HG02798 (cell line): ENCODE measurements at regions not wholly inside any gene's neighbourhood (a gene's known extent, or its start where the extent isn't known, plus 50 kb on each side); places are given as distances from the start of the nearest gene placed in this dataset.

Experiments used
- ATAC-seq: cut with Tn5 transposase; IDR thresholded peaks from one replicate; pipeline ENCODE4 v1.9.1; 2021; ENCODE audit warnings: mild to moderate bottlenecking; ENCODE audit not compliant: unreplicated experiment, poor library complexity

DNA sequence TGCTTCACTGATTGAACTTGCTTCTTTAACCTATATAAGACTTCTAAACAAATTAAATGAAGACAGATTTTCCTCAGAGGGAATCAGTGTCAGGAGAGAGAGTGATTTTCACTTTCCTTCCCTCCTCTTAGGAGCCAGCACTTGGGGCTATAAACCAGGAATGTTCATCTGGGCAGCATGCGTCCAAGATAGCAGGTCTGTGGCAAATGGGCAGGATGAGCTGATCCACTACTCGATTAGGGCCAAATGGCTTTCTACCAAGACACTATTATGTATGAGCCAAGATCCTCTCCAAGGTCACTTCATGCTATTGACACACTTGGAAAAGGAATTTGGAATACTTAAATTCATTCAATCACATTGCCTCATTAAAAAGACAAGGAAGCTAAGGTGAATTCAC, 203.9 kb upstream of the GRID2 start:
- no peak for ATAC-seq

- ATAC-seq = no peak
Observed at GRCh38 chr4:92100975-92101374, 202.8 kb upstream of the GRID2 start.

GRCh38 chr4:92101737-92102172, 202.0 kb upstream of the GRID2 start:
- no peak for ATAC-seq

GRCh38 chr4:92104506-92104905, 199.3 kb upstream of the GRID2 start:
- ATAC-seq = no peak

DNA sequence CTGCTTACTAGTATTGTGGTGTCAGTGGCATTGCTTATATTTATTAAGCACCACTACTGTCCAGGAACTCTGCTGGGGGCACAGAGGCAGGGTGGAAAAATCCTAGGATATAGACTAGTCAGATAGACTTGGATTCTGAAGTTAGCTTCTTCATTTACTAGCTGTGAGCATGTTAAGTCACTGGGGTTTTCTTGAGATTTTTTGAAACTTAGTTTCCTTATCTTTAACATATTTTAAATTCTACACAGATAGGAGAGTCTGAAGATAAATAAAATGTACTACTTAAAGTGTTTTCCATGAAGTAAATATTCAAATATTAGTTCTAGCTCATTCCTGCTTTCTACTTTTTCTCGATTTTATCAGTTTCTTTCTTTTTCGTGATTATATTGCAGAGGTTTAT, 196.9 kb upstream of the GRID2 start:
- ATAC-seq = no peak

GRCh38 chr4:92111493-92111892, 192.3 kb upstream of the GRID2 start:
- ATAC-seq = no peak

DNA sequence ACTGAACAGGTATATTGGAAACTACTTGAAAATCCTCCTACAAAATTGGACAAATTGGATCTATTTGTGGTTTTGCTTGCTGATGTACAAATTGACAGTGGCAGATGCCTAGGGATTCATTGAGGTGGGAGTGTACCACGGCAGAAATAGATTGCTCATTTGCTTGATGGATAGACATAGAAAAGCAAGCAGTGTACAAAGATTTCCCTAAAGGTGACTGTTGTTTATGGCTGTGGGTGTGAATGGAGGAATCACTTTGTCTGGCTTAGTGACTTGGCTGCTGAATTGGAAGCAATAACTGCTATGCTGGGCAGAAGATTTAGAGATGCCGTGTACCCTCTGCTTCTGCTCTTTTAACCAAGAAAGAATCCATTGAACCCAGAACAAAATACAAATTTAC, 191.0 kb upstream of the GRID2 start:
- no peak for ATAC-seq

GRCh38 chr4:92120810-92121498, 182.8 kb upstream of the GRID2 start:
- no peak for ATAC-seq

DNA sequence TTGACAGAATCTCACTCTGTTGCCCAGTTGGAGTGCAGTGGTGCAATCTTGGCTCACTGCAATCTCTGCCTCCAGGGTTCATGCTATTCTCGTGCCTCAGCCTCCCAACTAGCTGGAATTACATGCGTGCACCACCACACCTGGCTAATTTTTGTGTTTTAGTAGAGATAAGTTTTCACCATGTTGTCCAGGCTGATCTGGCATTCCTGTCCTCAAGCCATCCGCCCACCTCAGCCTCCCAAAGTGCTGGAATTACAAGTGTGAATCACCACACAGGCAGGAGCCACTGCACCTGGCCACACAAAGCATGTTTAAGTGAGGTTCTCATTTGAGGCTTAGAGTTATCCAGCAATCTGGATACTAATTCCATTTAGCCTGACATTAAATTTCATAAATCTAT, 180.9 kb upstream of the GRID2 start:
- ATAC-seq = no peak

DNA sequence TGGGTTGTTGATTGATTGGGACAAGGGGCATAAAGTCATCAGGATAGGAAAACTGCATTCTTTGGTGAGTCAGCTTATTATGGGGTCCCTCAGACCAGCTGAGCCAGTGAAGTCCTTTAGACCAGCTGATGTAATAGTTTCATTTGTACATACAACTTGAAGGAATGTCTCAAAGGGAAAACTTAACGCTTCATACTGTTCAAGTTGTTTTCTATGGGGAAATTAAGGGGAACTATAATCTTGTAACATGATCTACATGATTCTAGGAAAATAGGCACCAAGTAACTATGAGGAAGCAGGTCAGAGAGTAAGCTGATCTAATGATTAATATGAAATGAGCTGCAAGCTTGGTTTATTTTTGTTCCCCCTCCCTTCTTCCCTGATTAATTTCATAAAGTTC, 175.1 kb upstream of the GRID2 start:
- ATAC-seq = no peak

- no peak for ATAC-seq
Observed at GRCh38 chr4:92129408-92129994, 174.3 kb upstream of the GRID2 start.

DNA sequence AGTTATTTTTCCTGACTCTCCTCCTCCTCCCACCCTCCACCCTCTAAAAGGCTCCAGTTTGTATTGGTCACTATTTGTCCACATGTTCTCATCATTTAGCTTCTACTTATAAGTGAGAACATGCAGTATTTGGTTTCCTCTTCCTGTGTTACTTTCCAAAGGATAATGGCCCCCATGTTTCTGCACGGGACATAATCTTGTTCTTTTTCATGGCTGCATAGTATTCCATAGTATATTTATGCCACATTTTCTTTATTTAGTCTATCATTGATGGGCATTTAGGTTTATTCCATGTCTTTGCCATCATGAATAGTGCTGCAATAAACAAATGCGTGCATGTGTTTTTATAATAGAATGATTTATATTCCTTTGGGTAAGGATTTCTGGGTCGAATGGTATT, 167.3 kb upstream of the GRID2 start:
- ATAC-seq = no peak

GRCh38 chr4:92163348-92163747, 140.4 kb upstream of the GRID2 start:
- ATAC-seq = no peak

GRCh38 chr4:92170340-92170739, 133.4 kb upstream of the GRID2 start:
- ATAC-seq = no peak

- ATAC-seq = no peak
Observed at GRCh38 chr4:92172203-92172602, 131.6 kb upstream of the GRID2 start.

DNA sequence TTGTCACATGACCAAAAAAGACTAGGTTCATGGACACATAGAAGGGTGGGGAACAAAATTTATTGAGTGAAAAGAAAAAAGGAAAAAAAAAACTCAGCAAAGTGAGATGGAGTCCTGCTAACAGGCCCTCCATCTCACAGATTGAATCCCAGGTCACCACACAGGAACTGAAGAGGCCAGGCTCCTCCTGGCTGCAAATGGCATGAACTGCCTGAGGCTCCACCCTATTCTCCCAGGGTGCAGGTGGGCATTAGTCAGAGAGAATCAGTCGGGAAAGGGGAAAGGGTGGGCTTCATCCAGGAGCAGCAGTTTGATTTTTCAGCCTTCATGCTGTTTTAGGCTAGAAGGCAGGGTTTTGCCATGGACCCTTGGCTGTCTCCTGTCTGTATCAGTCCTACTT, 128.5 kb upstream of the GRID2 start:
- ATAC-seq = no peak

DNA sequence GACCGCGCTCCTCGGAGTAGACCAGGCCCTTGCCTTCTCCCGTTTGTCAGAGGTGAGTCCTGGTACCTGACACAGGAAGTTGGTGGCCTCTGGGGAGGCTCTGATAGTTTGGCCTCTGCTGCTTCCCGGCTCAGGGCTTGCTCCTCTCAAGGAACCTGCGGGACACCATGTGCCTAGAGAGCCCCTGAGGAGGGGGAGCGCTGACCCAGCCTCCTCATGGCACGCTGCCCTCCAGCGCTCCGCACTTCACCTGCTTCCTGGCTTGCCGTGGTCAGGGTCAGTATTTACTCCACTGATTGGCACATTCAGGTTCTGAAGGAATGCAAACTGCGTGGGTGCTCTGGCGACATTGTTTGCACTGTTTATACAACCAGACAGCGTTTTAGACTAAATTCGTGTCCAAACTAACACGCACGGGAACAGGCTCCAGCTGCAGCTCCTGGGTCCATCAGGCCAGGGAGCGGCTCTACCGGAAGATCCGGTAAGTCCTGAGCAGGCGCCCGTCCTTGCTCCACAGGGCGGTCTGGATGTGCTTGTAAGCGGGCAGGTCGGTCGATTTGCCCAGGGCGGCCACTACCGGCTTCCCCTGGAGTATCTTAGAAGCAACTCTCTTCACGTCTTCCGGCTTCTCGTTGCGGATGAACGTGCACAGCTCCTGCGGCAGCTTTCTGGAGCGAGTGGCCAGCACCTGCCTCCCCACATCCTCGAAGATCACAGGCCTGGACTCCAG, 121.6 kb upstream of the GRID2 start:
- ATAC-seq = no peak

- ATAC-seq = no peak
Observed at GRCh38 chr4:92182736-92183407, 120.9 kb upstream of the GRID2 start.

DNA sequence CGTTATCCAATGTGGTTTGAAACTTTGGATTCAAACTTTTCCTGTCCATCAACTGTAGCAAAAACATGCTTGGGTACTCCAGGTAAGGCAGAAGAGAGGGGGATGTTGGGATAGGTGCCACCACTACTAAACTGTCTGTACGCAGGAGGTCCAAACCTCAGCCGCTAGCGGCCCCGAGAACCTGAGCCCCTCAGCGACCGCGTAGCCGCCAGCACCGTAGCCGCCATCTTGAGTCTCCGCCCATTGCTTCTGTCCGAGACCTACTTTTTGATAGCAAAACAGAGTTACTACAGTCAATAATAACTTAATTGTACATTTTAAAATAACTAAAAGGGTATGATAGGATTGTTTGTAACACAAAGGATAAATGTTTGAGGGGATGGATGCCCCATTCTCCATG, 119.9 kb upstream of the GRID2 start:
- no peak for ATAC-seq

GRCh38 chr4:92184566-92184965, 119.2 kb upstream of the GRID2 start:
- ATAC-seq = no peak

DNA sequence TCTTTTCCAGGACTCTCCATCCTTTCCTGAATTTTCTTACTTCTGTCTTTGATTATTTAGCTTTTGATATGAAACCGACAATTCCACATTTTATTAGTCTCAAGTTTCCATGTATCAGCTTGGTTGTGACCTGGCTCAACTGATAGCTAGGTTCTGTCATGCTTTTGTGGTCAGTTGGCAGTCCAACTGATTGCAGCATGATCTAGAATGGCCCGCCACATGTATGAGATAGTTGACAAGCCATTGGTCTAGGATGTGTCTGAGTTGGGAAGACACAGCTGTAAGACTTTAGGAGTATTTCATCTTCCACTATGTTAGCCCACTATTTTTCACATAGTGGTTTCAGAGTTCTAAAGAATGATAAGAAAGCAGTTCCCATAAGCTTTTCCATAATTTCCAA, 117.5 kb upstream of the GRID2 start:
- ATAC-seq = no peak
